ENCODE measurements at regions not wholly inside any gene's neighbourhood (a gene's known extent, or its start where the extent isn't known, plus 50 kb on each side); places are given as distances from the start of the nearest gene placed in this dataset.

DNA sequence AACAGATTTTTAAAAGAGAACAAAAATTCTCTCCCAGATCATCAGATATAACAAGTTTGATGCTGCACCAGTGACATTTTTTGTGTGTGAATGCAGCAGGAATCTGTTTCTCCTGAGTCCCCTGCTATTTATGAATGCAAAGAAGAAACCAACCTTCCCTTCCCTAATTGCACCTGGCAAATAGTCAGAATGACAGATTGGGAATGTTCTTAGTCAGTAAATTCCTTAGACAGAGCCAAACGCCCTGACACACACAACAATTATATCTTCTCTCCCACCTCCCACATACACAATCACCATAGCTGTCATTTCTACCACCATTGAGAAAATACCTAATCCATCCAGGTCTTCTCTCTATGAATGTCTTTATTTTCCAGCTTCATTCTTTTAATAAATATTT is 174.4 kb downstream of the ALG10B start:
- H3K4me2 ChIP-seq = no peak overlapping the region
- no peaks in the 10 kb centered on the region for H4K20me1 ChIP-seq (ENCODE audit: insufficient read depth)
- no peaks in the 10 kb centered on the region for H3K27me3 ChIP-seq (ENCODE audit: insufficient read depth, low read depth)
- no peak overlapping the region for H3K9ac ChIP-seq
- TF ChIP-seq, protein P1, sequence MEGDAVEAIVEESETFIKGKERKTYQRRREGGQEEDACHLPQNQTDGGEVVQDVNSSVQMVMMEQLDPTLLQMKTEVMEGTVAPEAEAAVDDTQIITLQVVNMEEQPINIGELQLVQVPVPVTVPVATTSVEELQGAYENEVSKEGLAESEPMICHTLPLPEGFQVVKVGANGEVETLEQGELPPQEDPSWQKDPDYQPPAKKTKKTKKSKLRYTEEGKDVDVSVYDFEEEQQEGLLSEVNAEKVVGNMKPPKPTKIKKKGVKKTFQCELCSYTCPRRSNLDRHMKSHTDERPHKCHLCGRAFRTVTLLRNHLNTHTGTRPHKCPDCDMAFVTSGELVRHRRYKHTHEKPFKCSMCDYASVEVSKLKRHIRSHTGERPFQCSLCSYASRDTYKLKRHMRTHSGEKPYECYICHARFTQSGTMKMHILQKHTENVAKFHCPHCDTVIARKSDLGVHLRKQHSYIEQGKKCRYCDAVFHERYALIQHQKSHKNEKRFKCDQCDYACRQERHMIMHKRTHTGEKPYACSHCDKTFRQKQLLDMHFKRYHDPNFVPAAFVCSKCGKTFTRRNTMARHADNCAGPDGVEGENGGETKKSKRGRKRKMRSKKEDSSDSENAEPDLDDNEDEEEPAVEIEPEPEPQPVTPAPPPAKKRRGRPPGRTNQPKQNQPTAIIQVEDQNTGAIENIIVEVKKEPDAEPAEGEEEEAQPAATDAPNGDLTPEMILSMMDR (conservative IDR thresholded peaks at IDR 0.05; ENCODE audit: low read depth, low read length) = no peak
- H3K79me2 ChIP-seq (ENCODE audit: insufficient read depth, low read depth) = no peaks in the 10 kb centered on the region
- H3K4me1 ChIP-seq (ENCODE audit: low read depth, poor library complexity, severe bottlenecking) = no peaks in the 10 kb centered on the region
- no peaks in the 10 kb centered on the region for H3K36me3 ChIP-seq (ENCODE audit: insufficient read depth)
- no peak overlapping the region for H3K27ac ChIP-seq
- H2AFZ ChIP-seq (ENCODE audit: low read depth) = no peak overlapping the region
- H3K4me3 ChIP-seq (IDR thresholded peaks at IDR 0.05; ENCODE audit: insufficient read depth, low read depth, low read length) = no peak overlapping the region

DNA sequence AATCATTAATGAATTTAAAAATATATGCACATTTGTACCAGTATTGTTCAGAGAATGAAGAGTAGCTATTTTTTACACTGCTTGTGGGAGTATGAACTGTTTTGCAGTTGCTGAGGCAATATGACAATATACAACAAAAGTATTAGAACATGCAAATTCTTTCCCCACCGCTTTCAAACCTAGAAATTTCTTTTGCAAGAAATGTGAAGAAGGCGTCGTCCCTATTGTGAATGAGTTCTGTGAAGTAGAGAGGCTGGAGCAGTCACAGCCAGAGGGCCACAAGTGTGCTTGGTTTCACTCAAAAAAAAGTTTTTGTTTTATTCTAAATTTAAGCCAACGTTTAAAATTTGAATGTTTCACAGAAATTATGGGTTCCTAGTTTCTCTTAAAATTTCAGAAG is 184.9 kb downstream of the ALG10B start:
- TF ChIP-seq, protein P1 (conservative IDR thresholded peaks at IDR 0.05; ENCODE audit: low read depth, low read length) = no peak

DNA sequence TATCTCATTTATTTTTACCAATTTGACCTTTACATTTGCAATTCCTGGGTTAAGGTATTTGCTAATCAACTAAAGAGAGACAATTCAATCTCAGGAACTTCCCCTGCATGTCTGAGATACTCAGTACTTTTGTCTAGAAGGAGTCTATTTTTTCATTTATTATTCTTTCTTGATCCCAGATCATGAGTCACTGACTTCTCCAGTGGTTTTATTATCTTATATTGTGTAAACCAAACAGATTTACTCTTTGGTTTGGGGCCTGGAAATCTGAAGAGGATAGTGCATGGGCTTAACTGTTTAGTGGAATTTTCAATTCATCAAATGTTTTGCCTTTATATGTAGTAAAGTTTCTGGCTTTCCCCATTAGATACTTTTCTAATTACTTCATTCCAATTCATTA is 185.4 kb downstream of the ALG10B start:
- Histone ChIP-seq H3K36me3 (ENCODE audit: insufficient read depth) (no peaks in the 10 kb centered on the region), H3K79me2 (ENCODE audit: insufficient read depth, low read depth) (no peaks in the 10 kb centered on the region), H4K20me1 (ENCODE audit: insufficient read depth) (no peaks in the 10 kb centered on the region), H3K4me2 (no peak overlapping the region), H3K9ac (no peak overlapping the region), H3K27me3 (ENCODE audit: insufficient read depth, low read depth) (no peaks in the 10 kb centered on the region), H2AFZ (ENCODE audit: low read depth) (no peak overlapping the region), H3K4me1 (ENCODE audit: low read depth, poor library complexity, severe bottlenecking) (no peaks in the 10 kb centered on the region), H3K4me3 (IDR thresholded peaks at IDR 0.05; ENCODE audit: insufficient read depth, low read depth, low read length) (no peak overlapping the region), H3K27ac (no peak overlapping the region)
- TF ChIP-seq, protein P1 (conservative IDR thresholded peaks at IDR 0.05; ENCODE audit: low read depth, low read length) = no peak

More for the DNA sequence above, 184.9 kb downstream of the ALG10B start:
- no peak overlapping the region for H3K4me2 ChIP-seq
- no peaks in the 10 kb centered on the region; the same call in 1 of the 2 replicates for H3K36me3 ChIP-seq (ENCODE audit: insufficient read depth)
- no peak overlapping the region for H2AFZ ChIP-seq (ENCODE audit: low read depth)
- H3K4me3 ChIP-seq (IDR thresholded peaks at IDR 0.05; ENCODE audit: insufficient read depth, low read depth, low read length) = no peak overlapping the region
- H3K27me3 ChIP-seq (ENCODE audit: insufficient read depth, low read depth) = no peaks in the 10 kb centered on the region
- H4K20me1 ChIP-seq (ENCODE audit: insufficient read depth) = no peaks in the 10 kb centered on the region
- no peak overlapping the region for H3K27ac ChIP-seq
- H3K4me1 ChIP-seq (ENCODE audit: low read depth, poor library complexity, severe bottlenecking) = no peaks in the 10 kb centered on the region
- no peaks in the 10 kb centered on the region for H3K79me2 ChIP-seq (ENCODE audit: insufficient read depth, low read depth)
- no peak overlapping the region for H3K9ac ChIP-seq

DNA sequence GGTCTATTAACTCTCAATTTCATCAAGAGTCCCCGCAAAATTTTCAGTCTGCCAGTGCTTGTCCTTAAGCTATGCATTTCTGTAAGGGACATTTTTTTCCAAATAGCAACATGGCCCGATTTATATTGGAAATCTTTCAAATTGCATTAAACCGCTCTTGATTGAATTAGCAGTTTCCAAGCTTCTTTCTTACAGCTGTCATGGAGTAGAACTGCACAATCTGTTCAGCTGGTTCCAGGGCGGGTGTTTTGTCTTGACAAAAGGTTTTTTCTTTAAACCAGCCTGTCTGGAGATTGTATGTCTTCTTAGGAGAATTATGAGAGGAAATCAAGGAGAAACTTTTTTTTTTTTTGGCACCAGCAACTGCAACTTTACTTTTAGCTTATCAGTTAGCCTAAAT is 185.8 kb downstream of the ALG10B start:
- Histone ChIP-seq H4K20me1 (ENCODE audit: insufficient read depth) (no peaks in the 10 kb centered on the region), H3K4me3 (IDR thresholded peaks at IDR 0.05; ENCODE audit: insufficient read depth, low read depth, low read length) (no peak overlapping the region), H3K4me2 (no peak overlapping the region), H3K36me3 (ENCODE audit: insufficient read depth) (no peaks in the 10 kb centered on the region), H3K79me2 (ENCODE audit: insufficient read depth, low read depth) (no peaks in the 10 kb centered on the region), H3K4me1 (ENCODE audit: low read depth, poor library complexity, severe bottlenecking) (no peaks in the 10 kb centered on the region), H3K9ac (no peak overlapping the region), H3K27ac (no peak overlapping the region), H3K27me3 (ENCODE audit: insufficient read depth, low read depth) (no peaks in the 10 kb centered on the region), H2AFZ (ENCODE audit: low read depth) (no peak overlapping the region)
- TF ChIP-seq, protein P1 (conservative IDR thresholded peaks at IDR 0.05; ENCODE audit: low read depth, low read length) = no peak
